HepG2 (cell line): ENCODE measurements at regions not wholly inside any gene's neighbourhood (a gene's known extent, or its start where the extent isn't known, plus 50 kb on each side); places are given as distances from the start of the nearest gene placed in this dataset.

Source experiments
- CHD2 ChIP-seq: IDR thresholded peaks from 2 replicates; pipeline ENCODE4 v1.6.1; 2011; ENCODE audit warnings: low read depth, low read length, improper control_type of control experiment
- HIVEP1 ChIP-seq: sonication (generic); formaldehyde crosslinking; IDR thresholded peaks from 2 replicates; pipeline ENCODE4 v1.4.0; 2020; ENCODE audit warnings: mild to moderate bottlenecking, missing genetic modification reagents
- HOXA5 ChIP-seq: sonication (generic); formaldehyde crosslinking; IDR thresholded peaks from 2 replicates; pipeline ENCODE4 v1.4.0; 2020; ENCODE audit warnings: missing genetic modification reagents
- KDM1A ChIP-seq: IDR thresholded peaks from 2 replicates; pipeline ENCODE4 v1.6.1; 2016; ENCODE audit warnings: missing compliant biosample characterization
- MEF2D ChIP-seq: sonication (generic); formaldehyde crosslinking; IDR thresholded peaks from 2 replicates; pipeline ENCODE4 v1.5.1; 2020; ENCODE audit warnings: mild to moderate bottlenecking, missing genetic modification reagents
- MTA1 ChIP-seq: sonication (generic); formaldehyde crosslinking; IDR thresholded peaks from 2 replicates; pipeline ENCODE4 v1.4.0; 2020; ENCODE audit warnings: missing genetic modification reagents, mild to moderate bottlenecking, borderline replicate concordance
- NR1H2 ChIP-seq: sonication (generic); formaldehyde crosslinking; IDR thresholded peaks from 2 replicates; pipeline ENCODE4 v1.8.1; 2022; ENCODE audit warnings: low read depth, missing genetic modification reagents, borderline replicate concordance
- SCMH1 ChIP-seq: sonication (generic); formaldehyde crosslinking; IDR thresholded peaks from 2 replicates; pipeline ENCODE4 v1.9.0; 2021; ENCODE audit warnings: missing genetic modification reagents, mild to moderate bottlenecking, borderline replicate concordance
- SMARCC2 ChIP-seq: fragments of 450-650 bp; IDR thresholded peaks from 2 replicates; pipeline ENCODE4 v1.6.1; 2017; ENCODE audit warnings: antibody characterized with exemption, mild to moderate bottlenecking
- ZNF263 ChIP-seq: sonication (generic); formaldehyde crosslinking; IDR thresholded peaks from 2 replicates; pipeline ENCODE4 v1.4.0; 2020; ENCODE audit warnings: missing genetic modification reagents
- ZNF557 ChIP-seq: sonication (generic); formaldehyde crosslinking; IDR thresholded peaks from 2 replicates; pipeline ENCODE4 v1.4.0; 2020; ENCODE audit warnings: missing genetic modification reagents
- ZNF589 ChIP-seq: sonication (generic); formaldehyde crosslinking; conservative IDR thresholded peaks from 2 replicates; pipeline ENCODE4 v1.8.0; 2022; ENCODE audit warnings: mild to moderate bottlenecking, moderate library complexity, missing genetic modification reagents
- ZSCAN22 ChIP-seq: sonication (generic); formaldehyde crosslinking; IDR thresholded peaks from 2 replicates; pipeline ENCODE4 v1.4.0; 2020; ENCODE audit warnings: mild to moderate bottlenecking, missing genetic modification reagents
- TF ChIP-seq, protein P1 (sequence below): sonication (generic); formaldehyde crosslinking; IDR thresholded peaks from 2 replicates; pipeline ENCODE4 v1.5.0; 2020; ENCODE audit warnings: missing genetic modification reagents, mild to moderate bottlenecking, borderline replicate concordance
- TF ChIP-seq, protein P2 (sequence below): sonication (generic); formaldehyde crosslinking; IDR thresholded peaks from 2 replicates; pipeline ENCODE4 v1.5.1; 2020; ENCODE audit warnings: missing genetic modification reagents, mild to moderate bottlenecking, borderline replicate concordance
- TF ChIP-seq, protein P3 (sequence below): IDR thresholded peaks from 2 replicates; pipeline ENCODE4 v1.6.1; 2016; ENCODE audit warnings: low read depth, borderline replicate concordance
- TF ChIP-seq, protein P4 (sequence below): sonication (generic); formaldehyde crosslinking; conservative IDR thresholded peaks from 2 replicates; pipeline ENCODE4 v1.8.0; 2022; ENCODE audit warnings: missing genetic modification reagents
- TF ChIP-seq, protein P5 (sequence below): sonication (generic); formaldehyde crosslinking; conservative IDR thresholded peaks from 2 replicates; pipeline ENCODE4 v1.4.0; 2020; ENCODE audit warnings: mild to moderate bottlenecking, missing genetic modification reagents, moderate library complexity
- TF ChIP-seq, protein P6 (sequence below): sonication (generic); formaldehyde crosslinking; IDR thresholded peaks from 2 replicates; pipeline ENCODE4 v1.4.0; 2020; ENCODE audit warnings: missing genetic modification reagents

DNA sequence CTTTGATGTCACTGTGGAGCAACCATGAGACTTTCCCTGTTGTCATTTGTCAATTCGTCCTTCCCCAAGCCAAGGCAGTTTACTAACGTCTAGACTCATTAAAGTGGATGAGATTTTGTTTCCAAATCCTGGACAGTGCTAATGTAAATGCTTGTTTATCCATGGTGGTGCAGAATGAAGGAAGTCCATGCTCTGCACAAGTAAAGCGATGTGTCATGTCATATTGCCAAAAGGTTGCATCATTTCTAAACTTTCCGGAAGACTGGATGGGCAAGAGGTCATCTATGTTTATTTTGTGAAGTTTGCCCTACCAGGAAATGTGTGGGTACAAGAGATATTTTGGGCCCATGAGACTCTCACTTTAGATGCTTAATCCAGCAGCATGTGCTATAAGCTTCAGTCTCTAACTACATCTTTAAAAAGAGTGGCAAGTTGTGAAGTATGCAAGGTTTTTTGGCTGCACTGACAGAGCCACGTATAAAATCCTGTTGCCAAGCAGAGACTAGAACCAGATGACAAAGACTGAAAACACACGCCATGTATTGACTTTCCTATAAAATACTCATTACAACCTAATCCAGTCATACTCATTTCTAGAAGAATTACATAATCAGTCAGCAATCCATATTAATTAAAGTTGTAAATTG, 72.1 kb upstream of the FNDC3B start (continued):
- TF ChIP-seq, protein P1, sequence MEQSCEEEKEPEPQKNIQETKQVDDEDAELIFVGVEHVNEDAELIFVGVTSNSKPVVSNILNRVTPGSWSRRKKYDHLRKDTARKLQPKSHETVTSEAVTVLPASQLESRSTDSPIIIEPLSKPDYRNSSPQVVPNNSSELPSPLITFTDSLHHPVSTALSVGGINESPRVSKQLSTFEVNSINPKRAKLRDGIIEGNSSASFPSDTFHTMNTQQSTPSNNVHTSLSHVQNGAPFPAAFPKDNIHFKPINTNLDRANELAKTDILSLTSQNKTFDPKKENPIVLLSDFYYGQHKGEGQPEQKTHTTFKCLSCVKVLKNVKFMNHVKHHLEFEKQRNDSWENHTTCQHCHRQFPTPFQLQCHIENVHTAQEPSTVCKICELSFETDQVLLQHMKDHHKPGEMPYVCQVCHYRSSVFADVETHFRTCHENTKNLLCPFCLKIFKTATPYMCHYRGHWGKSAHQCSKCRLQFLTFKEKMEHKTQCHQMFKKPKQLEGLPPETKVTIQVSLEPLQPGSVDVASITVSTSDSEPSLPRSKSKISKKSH, result no peak
- no peak for TF ChIP-seq ZNF263 (CRISPR knock-in tag)
- peak; percentile 99 for TF ChIP-seq MEF2D (CRISPR knock-in tag)
- TF ChIP-seq HIVEP1 (CRISPR knock-in tag), result no peak
- TF ChIP-seq, protein P2, sequence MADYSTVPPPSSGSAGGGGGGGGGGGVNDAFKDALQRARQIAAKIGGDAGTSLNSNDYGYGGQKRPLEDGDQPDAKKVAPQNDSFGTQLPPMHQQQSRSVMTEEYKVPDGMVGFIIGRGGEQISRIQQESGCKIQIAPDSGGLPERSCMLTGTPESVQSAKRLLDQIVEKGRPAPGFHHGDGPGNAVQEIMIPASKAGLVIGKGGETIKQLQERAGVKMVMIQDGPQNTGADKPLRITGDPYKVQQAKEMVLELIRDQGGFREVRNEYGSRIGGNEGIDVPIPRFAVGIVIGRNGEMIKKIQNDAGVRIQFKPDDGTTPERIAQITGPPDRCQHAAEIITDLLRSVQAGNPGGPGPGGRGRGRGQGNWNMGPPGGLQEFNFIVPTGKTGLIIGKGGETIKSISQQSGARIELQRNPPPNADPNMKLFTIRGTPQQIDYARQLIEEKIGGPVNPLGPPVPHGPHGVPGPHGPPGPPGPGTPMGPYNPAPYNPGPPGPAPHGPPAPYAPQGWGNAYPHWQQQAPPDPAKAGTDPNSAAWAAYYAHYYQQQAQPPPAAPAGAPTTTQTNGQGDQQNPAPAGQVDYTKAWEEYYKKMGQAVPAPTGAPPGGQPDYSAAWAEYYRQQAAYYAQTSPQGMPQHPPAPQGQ (CRISPR knock-in tag), result no peak
- no peak for TF ChIP-seq ZSCAN22 (CRISPR knock-in tag)
- no peak for TF ChIP-seq ZNF557
- TF ChIP-seq, protein P3, sequence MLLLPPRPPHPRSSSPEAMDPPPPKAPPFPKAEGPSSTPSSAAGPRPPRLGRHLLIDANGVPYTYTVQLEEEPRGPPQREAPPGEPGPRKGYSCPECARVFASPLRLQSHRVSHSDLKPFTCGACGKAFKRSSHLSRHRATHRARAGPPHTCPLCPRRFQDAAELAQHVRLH, result peak; percentile 72; the same call in 1 of the 2 replicates
- peak; percentile 85 for TF ChIP-seq HOXA5 (CRISPR knock-in tag)
- no peak for TF ChIP-seq MTA1 (CRISPR knock-in tag)
- TF ChIP-seq, protein P4, sequence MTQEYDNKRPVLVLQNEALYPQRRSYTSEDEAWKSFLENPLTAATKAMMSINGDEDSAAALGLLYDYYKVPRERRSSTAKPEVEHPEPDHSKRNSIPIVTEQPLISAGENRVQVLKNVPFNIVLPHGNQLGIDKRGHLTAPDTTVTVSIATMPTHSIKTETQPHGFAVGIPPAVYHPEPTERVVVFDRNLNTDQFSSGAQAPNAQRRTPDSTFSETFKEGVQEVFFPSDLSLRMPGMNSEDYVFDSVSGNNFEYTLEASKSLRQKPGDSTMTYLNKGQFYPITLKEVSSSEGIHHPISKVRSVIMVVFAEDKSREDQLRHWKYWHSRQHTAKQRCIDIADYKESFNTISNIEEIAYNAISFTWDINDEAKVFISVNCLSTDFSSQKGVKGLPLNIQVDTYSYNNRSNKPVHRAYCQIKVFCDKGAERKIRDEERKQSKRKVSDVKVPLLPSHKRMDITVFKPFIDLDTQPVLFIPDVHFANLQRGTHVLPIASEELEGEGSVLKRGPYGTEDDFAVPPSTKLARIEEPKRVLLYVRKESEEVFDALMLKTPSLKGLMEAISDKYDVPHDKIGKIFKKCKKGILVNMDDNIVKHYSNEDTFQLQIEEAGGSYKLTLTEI (CRISPR knock-in tag), result no peak
- TF ChIP-seq, protein P5, sequence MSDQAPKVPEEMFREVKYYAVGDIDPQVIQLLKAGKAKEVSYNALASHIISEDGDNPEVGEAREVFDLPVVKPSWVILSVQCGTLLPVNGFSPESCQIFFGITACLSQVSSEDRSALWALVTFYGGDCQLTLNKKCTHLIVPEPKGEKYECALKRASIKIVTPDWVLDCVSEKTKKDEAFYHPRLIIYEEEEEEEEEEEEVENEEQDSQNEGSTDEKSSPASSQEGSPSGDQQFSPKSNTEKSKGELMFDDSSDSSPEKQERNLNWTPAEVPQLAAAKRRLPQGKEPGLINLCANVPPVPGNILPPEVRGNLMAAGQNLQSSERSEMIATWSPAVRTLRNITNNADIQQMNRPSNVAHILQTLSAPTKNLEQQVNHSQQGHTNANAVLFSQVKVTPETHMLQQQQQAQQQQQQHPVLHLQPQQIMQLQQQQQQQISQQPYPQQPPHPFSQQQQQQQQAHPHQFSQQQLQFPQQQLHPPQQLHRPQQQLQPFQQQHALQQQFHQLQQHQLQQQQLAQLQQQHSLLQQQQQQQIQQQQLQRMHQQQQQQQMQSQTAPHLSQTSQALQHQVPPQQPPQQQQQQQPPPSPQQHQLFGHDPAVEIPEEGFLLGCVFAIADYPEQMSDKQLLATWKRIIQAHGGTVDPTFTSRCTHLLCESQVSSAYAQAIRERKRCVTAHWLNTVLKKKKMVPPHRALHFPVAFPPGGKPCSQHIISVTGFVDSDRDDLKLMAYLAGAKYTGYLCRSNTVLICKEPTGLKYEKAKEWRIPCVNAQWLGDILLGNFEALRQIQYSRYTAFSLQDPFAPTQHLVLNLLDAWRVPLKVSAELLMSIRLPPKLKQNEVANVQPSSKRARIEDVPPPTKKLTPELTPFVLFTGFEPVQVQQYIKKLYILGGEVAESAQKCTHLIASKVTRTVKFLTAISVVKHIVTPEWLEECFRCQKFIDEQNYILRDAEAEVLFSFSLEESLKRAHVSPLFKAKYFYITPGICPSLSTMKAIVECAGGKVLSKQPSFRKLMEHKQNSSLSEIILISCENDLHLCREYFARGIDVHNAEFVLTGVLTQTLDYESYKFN, result peak; percentile 93
- TF ChIP-seq NR1H2 (CRISPR knock-in tag), result no peak
- TF ChIP-seq SCMH1 (CRISPR knock-in tag), result no peak
- TF ChIP-seq KDM1A (CRISPR knock-in tag), result peak; percentile 88
- 0 out of 2 replicates have a peak, but pooled peaks have one; percentile 76 for TF ChIP-seq ZNF589
- TF ChIP-seq SMARCC2, result 0 out of 2 replicates have a peak, but pooled peaks have one; percentile 30
- TF ChIP-seq, protein P6, sequence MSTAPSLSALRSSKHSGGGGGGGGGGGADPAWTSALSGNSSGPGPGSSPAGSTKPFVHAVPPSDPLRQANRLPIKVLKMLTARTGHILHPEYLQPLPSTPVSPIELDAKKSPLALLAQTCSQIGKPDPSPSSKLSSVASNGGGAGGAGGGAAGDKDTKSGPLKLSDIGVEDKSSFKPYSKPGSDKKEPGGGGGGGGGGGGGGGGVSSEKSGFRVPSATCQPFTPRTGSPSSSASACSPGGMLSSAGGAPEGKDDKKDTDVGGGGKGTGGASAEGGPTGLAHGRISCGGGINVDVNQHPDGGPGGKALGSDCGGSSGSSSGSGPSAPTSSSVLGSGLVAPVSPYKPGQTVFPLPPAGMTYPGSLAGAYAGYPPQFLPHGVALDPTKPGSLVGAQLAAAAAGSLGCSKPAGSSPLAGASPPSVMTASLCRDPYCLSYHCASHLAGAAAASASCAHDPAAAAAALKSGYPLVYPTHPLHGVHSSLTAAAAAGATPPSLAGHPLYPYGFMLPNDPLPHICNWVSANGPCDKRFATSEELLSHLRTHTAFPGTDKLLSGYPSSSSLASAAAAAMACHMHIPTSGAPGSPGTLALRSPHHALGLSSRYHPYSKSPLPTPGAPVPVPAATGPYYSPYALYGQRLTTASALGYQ (CRISPR knock-in tag), result peak; percentile 87
- no peak for TF ChIP-seq CHD2
